Urinary bladder (tissue), 3 donors: ENCODE measurements at regions not wholly inside any gene's neighbourhood (a gene's known extent, or its start where the extent isn't known, plus 50 kb on each side); places are given as distances from the start of the nearest gene placed in this dataset.

Experiments used
- DNase-seq: peaks from one replicate; pipeline ENCODE4 v3.0.0-alpha.2; 2015; ENCODE audit errors: extremely low spot score
- H3K27ac ChIP-seq: one replicate; pipeline ENCODE4 v1.5.1; 2013; ENCODE audit warnings: low read depth, mild to moderate bottlenecking, moderate library complexity
- H3K36me3 ChIP-seq: one replicate; pipeline ENCODE4 v1.6.1; 2013; ENCODE audit warnings: mild to moderate bottlenecking, moderate library complexity; ENCODE audit not compliant: insufficient read depth
- H3K4me1 ChIP-seq: one replicate; pipeline ENCODE4 v1.6.1; 2013; ENCODE audit warnings: mild to moderate bottlenecking, moderate library complexity; ENCODE audit not compliant: insufficient read depth
- H3K4me3 ChIP-seq: one replicate; pipeline ENCODE4 v1.5.1; 2013; ENCODE audit warnings: low read depth, low read length
- WGBS: extraction: QIAGEN DNeasy Blood & Tissue Kit; methylation state at CpG from one replicate; pipeline ENCODE4 v1.1.7; 2013; 5-methylcytosine and 5-hydroxymethylcytosine counted together
- donor health status: healthy with polysubstance abuse.
- donor health status: healthy.

- Histone ChIP-seq H3K36me3 (no peaks in the 10 kb centered on the region), H3K27ac (no peak overlapping the region), H3K4me3 (no peak overlapping the region), H3K4me1 (no peaks in the 10 kb centered on the region)
- 84% methylated on average over 2 of the region's 2 CpGs for WGBS
- no peak for DNase-seq
Observed at GRCh38 chr1:98400446-98400845, 261.1 kb upstream of the SNX7 start.

DNA sequence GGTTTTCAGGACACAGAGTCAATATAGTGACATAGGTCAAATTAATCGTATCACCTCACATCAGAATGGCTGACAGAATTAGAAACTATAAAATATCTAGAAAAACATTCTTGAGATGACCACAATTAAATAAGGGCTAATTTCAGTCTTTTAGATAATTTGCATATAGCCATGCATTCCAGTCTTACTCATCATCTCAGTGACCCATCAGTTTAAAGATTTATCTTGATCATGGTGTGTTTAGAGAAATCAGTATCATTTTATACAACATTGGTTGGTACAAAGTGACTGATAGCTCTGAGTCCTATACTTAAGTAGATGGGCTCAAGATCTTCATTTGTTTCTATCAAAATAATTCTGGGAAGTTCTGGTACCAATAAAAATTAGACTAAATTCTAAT lies 262.3 kb upstream of the SNX7 start:
- no peak overlapping the region for H3K4me3 ChIP-seq
- H3K27ac ChIP-seq, result no peak overlapping the region
- H3K36me3 ChIP-seq, result no peaks in the 10 kb centered on the region
- 97% methylated on average over 1 of the region's 1 CpG for WGBS
- DNase-seq, result no peak
- no peaks in the 10 kb centered on the region for H3K4me1 ChIP-seq

DNA sequence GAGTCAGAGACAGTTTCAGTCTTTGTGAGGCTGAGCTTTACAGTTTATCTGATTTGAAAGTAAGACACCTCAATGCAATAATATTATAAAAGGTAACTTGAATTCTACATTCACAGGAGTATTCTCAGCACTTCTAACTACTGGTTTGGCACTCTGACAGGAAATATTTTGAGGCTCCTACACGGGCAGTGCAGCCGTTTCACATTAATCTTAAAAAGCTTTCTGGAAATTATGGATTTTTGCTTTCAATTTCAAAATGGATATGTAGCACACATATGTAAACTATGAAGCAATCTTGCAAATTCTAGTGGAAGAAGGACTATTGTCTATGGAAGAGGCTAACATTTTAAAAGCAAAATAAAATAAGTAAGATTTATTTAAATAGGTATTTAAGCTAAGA lies 262.9 kb upstream of the SNX7 start:
- WGBS, result 29% methylated on average over 2 of the region's 2 CpGs
- no peak overlapping the region for H3K27ac ChIP-seq
- no peak for DNase-seq
- H3K4me1 ChIP-seq, result no peaks in the 10 kb centered on the region
- H3K36me3 ChIP-seq, result no peaks in the 10 kb centered on the region
- H3K4me3 ChIP-seq, result no peak overlapping the region

GRCh38 chr1:98398092-98398491 lies 263.4 kb upstream of the SNX7 start:
- Histone ChIP-seq H3K27ac (no peak overlapping the region), H3K4me1 (no peaks in the 10 kb centered on the region), H3K36me3 (no peaks in the 10 kb centered on the region), H3K4me3 (no peak overlapping the region)
- no peak for DNase-seq

- no peak for DNase-seq
- Histone ChIP-seq H3K36me3 (no peaks in the 10 kb centered on the region), H3K4me1 (no peaks in the 10 kb centered on the region), H3K27ac (no peak overlapping the region), H3K4me3 (no peak overlapping the region)
- WGBS, result 72% methylated on average over 2 of the region's 2 CpGs
Observed at GRCh38 chr1:98393719-98394118, 267.8 kb upstream of the SNX7 start.

GRCh38 chr1:98391175-98391574 lies 270.3 kb upstream of the SNX7 start:
- Histone ChIP-seq H3K4me3 (no peak overlapping the region), H3K27ac (no peak overlapping the region), H3K4me1 (no peaks in the 10 kb centered on the region), H3K36me3 (no peaks in the 10 kb centered on the region)
- DNase-seq, result no peak
- 84% methylated on average over 1 of the region's 1 CpG for WGBS

GRCh38 chr1:98389809-98390208 lies 271.7 kb upstream of the SNX7 start:
- DNase-seq, result no peak
- Histone ChIP-seq H3K4me3 (no peak overlapping the region), H3K4me1 (no peaks in the 10 kb centered on the region), H3K36me3 (no peaks in the 10 kb centered on the region), H3K27ac (no peak overlapping the region)

GRCh38 chr1:98388441-98388840 lies 273.1 kb upstream of the SNX7 start:
- 11% methylated on average over 4 of the region's 4 CpGs for WGBS
- no peaks in the 10 kb centered on the region for H3K4me1 ChIP-seq
- H3K36me3 ChIP-seq, result no peaks in the 10 kb centered on the region
- H3K27ac ChIP-seq, result no peak overlapping the region
- no peak overlapping the region for H3K4me3 ChIP-seq
- no peak for DNase-seq

GRCh38 chr1:98387701-98388100 lies 273.8 kb upstream of the SNX7 start:
- H3K36me3 ChIP-seq, result no peaks in the 10 kb centered on the region
- H3K4me3 ChIP-seq, result no peak overlapping the region
- H3K4me1 ChIP-seq, result no peaks in the 10 kb centered on the region
- H3K27ac ChIP-seq, result no peak overlapping the region
- no peak for DNase-seq
- 82% methylated on average over 4 of the region's 4 CpGs for WGBS

GRCh38 chr1:98386675-98387440 lies 274.7 kb upstream of the SNX7 start:
- WGBS, result 95% methylated on average over 4 of the region's 4 CpGs
- no peaks in the 10 kb centered on the region for H3K36me3 ChIP-seq
- no peaks in the 10 kb centered on the region for H3K4me1 ChIP-seq
- DNase-seq, result no peak
- no peak overlapping the region for H3K4me3 ChIP-seq
- no peak overlapping the region for H3K27ac ChIP-seq

- no peaks in the 10 kb centered on the region for H3K36me3 ChIP-seq
- 61% methylated on average over 1 of the region's 1 CpG for WGBS
- no peak overlapping the region for H3K27ac ChIP-seq
- H3K4me1 ChIP-seq, result no peaks in the 10 kb centered on the region
- DNase-seq, result no peak
- no peak overlapping the region for H3K4me3 ChIP-seq
Observed at GRCh38 chr1:98385652-98386051, 275.9 kb upstream of the SNX7 start.

- no peaks in the 10 kb centered on the region for H3K36me3 ChIP-seq
- WGBS, result 66% methylated on average over 6 of the region's 6 CpGs
- H3K4me1 ChIP-seq, result no peaks in the 10 kb centered on the region
- H3K27ac ChIP-seq, result no peak overlapping the region
- no peak overlapping the region for H3K4me3 ChIP-seq
- no peak for DNase-seq
Observed at GRCh38 chr1:98384461-98385141, 276.9 kb upstream of the SNX7 start.

DNA sequence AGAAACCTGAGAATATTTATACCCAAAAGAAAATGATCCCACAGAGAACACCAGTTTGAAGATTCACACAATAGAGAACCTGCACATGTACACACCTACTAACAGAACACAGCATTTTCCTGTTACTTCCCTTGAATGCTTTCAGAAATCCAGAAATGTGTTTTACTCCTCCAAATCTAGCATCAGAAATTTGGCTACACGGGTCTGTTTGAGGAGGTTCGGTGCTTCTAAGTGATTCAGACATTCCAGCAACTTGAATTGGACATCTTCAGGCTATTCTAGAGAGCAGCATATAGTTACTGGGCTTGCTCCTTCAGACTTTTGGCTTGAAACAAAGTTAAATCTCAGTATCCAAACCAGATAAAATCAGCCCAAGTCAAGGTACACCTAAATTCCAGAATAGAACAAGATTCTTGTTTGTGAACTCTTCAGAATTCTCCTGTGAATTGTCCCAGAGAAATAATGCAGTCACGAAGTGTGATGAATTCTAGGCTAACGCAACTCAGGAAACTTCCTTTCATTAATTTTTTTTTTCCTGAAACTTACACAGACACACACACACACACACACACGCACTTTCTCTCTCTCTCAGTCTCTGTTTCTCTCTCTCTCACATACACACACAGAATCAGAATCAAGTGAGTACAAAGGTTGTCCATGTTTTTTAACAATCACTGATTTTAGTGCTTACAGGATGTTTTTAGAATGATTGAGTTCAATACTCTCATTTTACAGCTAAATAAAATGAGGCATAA lies 278.4 kb upstream of the SNX7 start:
- Histone ChIP-seq H3K4me3 (no peak overlapping the region), H3K4me1 (no peaks in the 10 kb centered on the region), H3K27ac (no peak overlapping the region), H3K36me3 (no peaks in the 10 kb centered on the region)
- 69% methylated on average over 5 of the region's 5 CpGs for WGBS
- no peak for DNase-seq

- 92% methylated on average over 2 of the region's 2 CpGs for WGBS
- Histone ChIP-seq H3K36me3 (no peaks in the 10 kb centered on the region), H3K4me3 (no peak overlapping the region), H3K27ac (no peak overlapping the region), H3K4me1 (no peaks in the 10 kb centered on the region)
- DNase-seq, result no peak
Observed at GRCh38 chr1:98382586-98382985, 278.9 kb upstream of the SNX7 start.
